ENCODE measurements at regions not wholly inside any gene's neighbourhood (a gene's known extent, or its start where the extent isn't known, plus 50 kb on each side); places are given as distances from the start of the nearest gene placed in this dataset.
"Not testable (repeated sequence)": the region's sequence is repeated elsewhere in the genome, so short reads cannot be mapped to it uniquely, and the experiment has no call there.

GRCh38 chr12:131636940-131637750 is 73.7 kb upstream of the SFSWAP start:
- DNase-seq, result no peak

- DNase-seq, result no peak
Measured at GRCh38 chr12:131637986-131638385, 72.9 kb upstream of the SFSWAP start.

GRCh38 chr12:131639270-131639940 is 71.5 kb upstream of the SFSWAP start:
- DNase-seq, result no peak

- DNase-seq, result no peak
Measured at GRCh38 chr12:131640525-131640924, 70.4 kb upstream of the SFSWAP start.

GRCh38 chr12:131641315-131641714 is 69.6 kb upstream of the SFSWAP start:
- no peak for DNase-seq

GRCh38 chr12:131642101-131642540 is 68.8 kb upstream of the SFSWAP start:
- DNase-seq, result no peak

- DNase-seq, result no peak
Measured at GRCh38 chr12:131642771-131643170, 68.1 kb upstream of the SFSWAP start.

GRCh38 chr12:131643631-131644452 is 67.0 kb upstream of the SFSWAP start:
- no peak for DNase-seq

GRCh38 chr12:131644481-131644880 is 66.4 kb upstream of the SFSWAP start:
- DNase-seq, result no peak

- not testable (repeated sequence) for DNase-seq
Measured at GRCh38 chr12:131644917-131645316, 66.0 kb upstream of the SFSWAP start.

GRCh38 chr12:131645557-131645956 is 65.3 kb upstream of the SFSWAP start:
- DNase-seq, result not testable (repeated sequence)

GRCh38 chr12:131646444-131646843 is 64.4 kb upstream of the SFSWAP start:
- DNase-seq, result not testable (repeated sequence)

- DNase-seq, result no peak
Measured at GRCh38 chr12:131647667-131648066, 63.2 kb upstream of the SFSWAP start.

- not testable (repeated sequence) for DNase-seq
Measured at GRCh38 chr12:131655469-131656174, 55.3 kb upstream of the SFSWAP start.

GRCh38 chr12:131656796-131657195 is 54.1 kb upstream of the SFSWAP start:
- not testable (repeated sequence) for DNase-seq

GRCh38 chr12:131658605-131659004 is 52.3 kb upstream of the SFSWAP start:
- DNase-seq, result not testable (repeated sequence)

GRCh38 chr12:131659484-131659883 is 51.4 kb upstream of the SFSWAP start:
- DNase-seq, result not testable (repeated sequence)

- DNase-seq, result not testable (repeated sequence)
Measured at GRCh38 chr12:131659976-131660375, 50.9 kb upstream of the SFSWAP start.

- DNase-seq, result not testable (repeated sequence)
Measured at GRCh38 chr12:131660401-131660800, 50.5 kb upstream of the SFSWAP start.

All from central memory CD4-positive, alpha-beta T cell (primary cell).